ENCODE measurements at regions not wholly inside any gene's neighbourhood (a gene's known extent, or its start where the extent isn't known, plus 50 kb on each side); places are given as distances from the start of the nearest gene placed in this dataset.

DNA sequence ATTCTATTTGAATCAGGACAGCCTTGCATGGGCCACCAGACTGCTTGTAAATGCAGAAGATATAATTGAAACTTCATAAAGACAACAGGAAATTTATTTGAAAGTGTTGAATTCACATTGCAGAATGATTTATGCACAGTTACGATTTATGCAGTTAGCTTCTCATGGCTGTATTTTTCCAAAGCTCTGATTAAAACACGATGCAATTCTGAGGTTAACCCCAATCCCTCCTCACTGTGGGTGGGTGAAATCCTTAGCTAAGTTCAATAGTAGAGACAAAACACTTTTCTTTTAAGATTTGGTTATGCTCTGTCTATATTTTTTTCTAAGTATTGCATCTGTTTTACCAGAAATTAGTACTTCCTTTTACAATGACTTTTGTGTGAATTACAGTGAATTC, 728.8 kb upstream of the IGFBP3 start:
- TF ChIP-seq, protein P1, sequence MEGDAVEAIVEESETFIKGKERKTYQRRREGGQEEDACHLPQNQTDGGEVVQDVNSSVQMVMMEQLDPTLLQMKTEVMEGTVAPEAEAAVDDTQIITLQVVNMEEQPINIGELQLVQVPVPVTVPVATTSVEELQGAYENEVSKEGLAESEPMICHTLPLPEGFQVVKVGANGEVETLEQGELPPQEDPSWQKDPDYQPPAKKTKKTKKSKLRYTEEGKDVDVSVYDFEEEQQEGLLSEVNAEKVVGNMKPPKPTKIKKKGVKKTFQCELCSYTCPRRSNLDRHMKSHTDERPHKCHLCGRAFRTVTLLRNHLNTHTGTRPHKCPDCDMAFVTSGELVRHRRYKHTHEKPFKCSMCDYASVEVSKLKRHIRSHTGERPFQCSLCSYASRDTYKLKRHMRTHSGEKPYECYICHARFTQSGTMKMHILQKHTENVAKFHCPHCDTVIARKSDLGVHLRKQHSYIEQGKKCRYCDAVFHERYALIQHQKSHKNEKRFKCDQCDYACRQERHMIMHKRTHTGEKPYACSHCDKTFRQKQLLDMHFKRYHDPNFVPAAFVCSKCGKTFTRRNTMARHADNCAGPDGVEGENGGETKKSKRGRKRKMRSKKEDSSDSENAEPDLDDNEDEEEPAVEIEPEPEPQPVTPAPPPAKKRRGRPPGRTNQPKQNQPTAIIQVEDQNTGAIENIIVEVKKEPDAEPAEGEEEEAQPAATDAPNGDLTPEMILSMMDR (IDR thresholded peaks at IDR 0.05; ENCODE audit: low read depth, low read length, missing input control): no peak
- TF ChIP-seq, protein P2, sequence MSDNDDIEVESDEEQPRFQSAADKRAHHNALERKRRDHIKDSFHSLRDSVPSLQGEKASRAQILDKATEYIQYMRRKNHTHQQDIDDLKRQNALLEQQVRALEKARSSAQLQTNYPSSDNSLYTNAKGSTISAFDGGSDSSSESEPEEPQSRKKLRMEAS (IDR thresholded peaks at IDR 0.05): no peak
- no peak for TF ChIP-seq EGR1 (IDR thresholded peaks at IDR 0.05; ENCODE audit: low read depth in 2 of 2)
- TF ChIP-seq, protein P3, sequence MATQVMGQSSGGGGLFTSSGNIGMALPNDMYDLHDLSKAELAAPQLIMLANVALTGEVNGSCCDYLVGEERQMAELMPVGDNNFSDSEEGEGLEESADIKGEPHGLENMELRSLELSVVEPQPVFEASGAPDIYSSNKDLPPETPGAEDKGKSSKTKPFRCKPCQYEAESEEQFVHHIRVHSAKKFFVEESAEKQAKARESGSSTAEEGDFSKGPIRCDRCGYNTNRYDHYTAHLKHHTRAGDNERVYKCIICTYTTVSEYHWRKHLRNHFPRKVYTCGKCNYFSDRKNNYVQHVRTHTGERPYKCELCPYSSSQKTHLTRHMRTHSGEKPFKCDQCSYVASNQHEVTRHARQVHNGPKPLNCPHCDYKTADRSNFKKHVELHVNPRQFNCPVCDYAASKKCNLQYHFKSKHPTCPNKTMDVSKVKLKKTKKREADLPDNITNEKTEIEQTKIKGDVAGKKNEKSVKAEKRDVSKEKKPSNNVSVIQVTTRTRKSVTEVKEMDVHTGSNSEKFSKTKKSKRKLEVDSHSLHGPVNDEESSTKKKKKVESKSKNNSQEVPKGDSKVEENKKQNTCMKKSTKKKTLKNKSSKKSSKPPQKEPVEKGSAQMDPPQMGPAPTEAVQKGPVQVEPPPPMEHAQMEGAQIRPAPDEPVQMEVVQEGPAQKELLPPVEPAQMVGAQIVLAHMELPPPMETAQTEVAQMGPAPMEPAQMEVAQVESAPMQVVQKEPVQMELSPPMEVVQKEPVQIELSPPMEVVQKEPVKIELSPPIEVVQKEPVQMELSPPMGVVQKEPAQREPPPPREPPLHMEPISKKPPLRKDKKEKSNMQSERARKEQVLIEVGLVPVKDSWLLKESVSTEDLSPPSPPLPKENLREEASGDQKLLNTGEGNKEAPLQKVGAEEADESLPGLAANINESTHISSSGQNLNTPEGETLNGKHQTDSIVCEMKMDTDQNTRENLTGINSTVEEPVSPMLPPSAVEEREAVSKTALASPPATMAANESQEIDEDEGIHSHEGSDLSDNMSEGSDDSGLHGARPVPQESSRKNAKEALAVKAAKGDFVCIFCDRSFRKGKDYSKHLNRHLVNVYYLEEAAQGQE (IDR thresholded peaks at IDR 0.05): no peak
- no peak for TF ChIP-seq JUND (IDR thresholded peaks at IDR 0.05)
- no peak for TF ChIP-seq SP1 (IDR thresholded peaks at IDR 0.05)
- no peak for TF ChIP-seq YY1 (IDR thresholded peaks at IDR 0.05)
- no peak for TF ChIP-seq RAD21 (IDR thresholded peaks at IDR 0.05)
- no peak for TF ChIP-seq GABPA (IDR thresholded peaks at IDR 0.05 in 1 of 2, conservative IDR thresholded peaks at IDR 0.05 in 1 of 2)
- TF ChIP-seq NR2F2 (IDR thresholded peaks at IDR 0.05): no peak
- TF ChIP-seq, protein P4, sequence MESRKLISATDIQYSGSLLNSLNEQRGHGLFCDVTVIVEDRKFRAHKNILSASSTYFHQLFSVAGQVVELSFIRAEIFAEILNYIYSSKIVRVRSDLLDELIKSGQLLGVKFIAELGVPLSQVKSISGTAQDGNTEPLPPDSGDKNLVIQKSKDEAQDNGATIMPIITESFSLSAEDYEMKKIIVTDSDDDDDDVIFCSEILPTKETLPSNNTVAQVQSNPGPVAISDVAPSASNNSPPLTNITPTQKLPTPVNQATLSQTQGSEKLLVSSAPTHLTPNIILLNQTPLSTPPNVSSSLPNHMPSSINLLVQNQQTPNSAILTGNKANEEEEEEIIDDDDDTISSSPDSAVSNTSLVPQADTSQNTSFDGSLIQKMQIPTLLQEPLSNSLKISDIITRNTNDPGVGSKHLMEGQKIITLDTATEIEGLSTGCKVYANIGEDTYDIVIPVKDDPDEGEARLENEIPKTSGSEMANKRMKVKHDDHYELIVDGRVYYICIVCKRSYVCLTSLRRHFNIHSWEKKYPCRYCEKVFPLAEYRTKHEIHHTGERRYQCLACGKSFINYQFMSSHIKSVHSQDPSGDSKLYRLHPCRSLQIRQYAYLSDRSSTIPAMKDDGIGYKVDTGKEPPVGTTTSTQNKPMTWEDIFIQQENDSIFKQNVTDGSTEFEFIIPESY (IDR thresholded peaks at IDR 0.05): no peak
- no peak for TF ChIP-seq TAF1 (conservative IDR thresholded peaks at IDR 0.05)
- TF ChIP-seq FOXA1 (IDR thresholded peaks at IDR 0.05): no peak

Data from liver (tissue), 3 donors.